GM23338 (cell line): ENCODE measurements at regions not wholly inside any gene's neighbourhood (a gene's known extent, or its start where the extent isn't known, plus 50 kb on each side); places are given as distances from the start of the nearest gene placed in this dataset.
"Not testable (repeated sequence)": the region's sequence is repeated elsewhere in the genome, so short reads cannot be mapped to it uniquely, and the experiment has no call there.

Source experiments
- ATAC-seq: fragments of 200-7000 bp; cut with Tn5 transposase; 3 replicates; pipeline ENCODE4 v1.9.1; 2020
- DNase-seq: peaks from one replicate; pipeline ENCODE4 v3.0.0-alpha.2; 2015; ENCODE audit warnings: low spot score
- H2AFZ ChIP-seq: fragments of 200-600 bp; sonication (generic); 2 replicates; pipeline ENCODE4 v1.8.0; 2016; ENCODE audit warnings: antibody characterized with exemption, mild to moderate bottlenecking, moderate library complexity
- H3F3A ChIP-seq: fragments of 200-600 bp; sonication (generic); replicated peaks from 2 replicates; pipeline ENCODE4 v1.8.0; 2017; ENCODE audit warnings: antibody characterized with exemption, mixed run types, low read depth
- H3K27ac ChIP-seq: fragments of 200-600 bp; sonication (generic); 2 replicates; pipeline ENCODE4 v1.6.1; 2016; ENCODE audit warnings: low read depth
- H3K27me3 ChIP-seq: fragments of 200-600 bp; sonication (generic); 2 replicates; pipeline ENCODE4 v1.8.0; 2016; ENCODE audit warnings: mild to moderate bottlenecking, mixed run types, moderate library complexity; ENCODE audit not compliant: insufficient read depth
- H3K36me3 ChIP-seq: fragments of 200-600 bp; sonication (generic); 2 replicates; pipeline ENCODE4 v1.8.0; 2016; ENCODE audit warnings: mild to moderate bottlenecking; ENCODE audit not compliant: insufficient read depth
- H3K4me1 ChIP-seq: fragments of 200-600 bp; sonication (generic); 2 replicates; pipeline ENCODE4 v1.8.0; 2016; ENCODE audit warnings: mild to moderate bottlenecking, moderate library complexity; ENCODE audit not compliant: insufficient read depth
- H3K4me2 ChIP-seq: fragments of 200-600 bp; sonication (generic); 2 replicates; pipeline ENCODE4 v1.7.1; 2017; ENCODE audit warnings: mixed run types
- H3K4me3 ChIP-seq: fragments of 200-600 bp; sonication (generic); 2 replicates; pipeline ENCODE4 v1.6.1; 2016; ENCODE audit warnings: mixed run types
- H3K79me2 ChIP-seq: fragments of 200-600 bp; sonication (generic); replicated peaks from 2 replicates; pipeline ENCODE4 v1.8.0; 2017; ENCODE audit warnings: mild to moderate bottlenecking; ENCODE audit not compliant: insufficient read depth
- H3K9me2 ChIP-seq: fragments of 200-600 bp; sonication (generic); 2 replicates; pipeline ENCODE4 v1.8.0; 2017; ENCODE audit not compliant: insufficient read depth
- H4K20me1 ChIP-seq: fragments of 200-600 bp; sonication (generic); replicated peaks from 2 replicates; pipeline ENCODE4 v1.8.0; 2017; ENCODE audit warnings: mild to moderate bottlenecking; ENCODE audit not compliant: insufficient read depth
- H3K27ac Mint-ChIP-seq: 2 replicates; pipeline ENCODE4 v1.8.0; 2020; ENCODE audit warnings: inconsistent platforms, mild to moderate bottlenecking, moderate library complexity, mixed read lengths
- H3K27me3 Mint-ChIP-seq: 3 replicates; pipeline ENCODE4 v1.8.0; 2022; ENCODE audit warnings: low read depth, mild to moderate bottlenecking, moderate library complexity, mixed read lengths, inconsistent platforms; ENCODE audit not compliant: insufficient read depth, poor library complexity
- H3K36me3 Mint-ChIP-seq: 3 replicates; pipeline ENCODE4 v1.8.0; 2021; ENCODE audit warnings: low read depth, mild to moderate bottlenecking, inconsistent platforms, moderate library complexity, mixed read lengths
- H3K4me1 Mint-ChIP-seq: 3 replicates; pipeline ENCODE4 v1.8.0; 2020; ENCODE audit warnings: mild to moderate bottlenecking, inconsistent platforms, mixed read lengths
- H3K4me3 Mint-ChIP-seq: 3 replicates; pipeline ENCODE4 v1.8.0; 2021; ENCODE audit warnings: moderate library complexity, mild to moderate bottlenecking, inconsistent platforms, mixed read lengths
- H3K9me3 Mint-ChIP-seq: 3 replicates; pipeline ENCODE4 v1.8.0; 2020; ENCODE audit warnings: moderate library complexity, mild to moderate bottlenecking, inconsistent platforms, mixed read lengths
- CTCF ChIP-seq, 2 experiments: fragments of 200-600 bp in 1 of 2; sonication (generic) in 1 of 2; conservative IDR thresholded peaks; 2 replicates each; pipeline versions ENCODE4 v1.5.1 to v1.6.1; 2016 to 2017; ENCODE audit warnings: antibody characterized with exemption in 2 of 2, low read depth in 2 of 2, mild to moderate bottlenecking in 2 of 2, moderate library complexity in 1 of 2
- ETS1 ChIP-seq: IDR thresholded peaks from 2 replicates; pipeline ENCODE4 v1.6.1; 2016; ENCODE audit warnings: antibody characterized with exemption
- EZH2 ChIP-seq: fragments of 200-600 bp; sonication (generic); IDR thresholded peaks from one replicate; pipeline ENCODE4 v1.8.0; 2017; ENCODE audit warnings: antibody characterized with exemption, mild to moderate bottlenecking, low read depth; ENCODE audit not compliant: unreplicated experiment
- JUNB ChIP-seq: IDR thresholded peaks from one replicate; pipeline ENCODE4 v1.6.1; 2016; ENCODE audit warnings: antibody characterized with exemption; ENCODE audit not compliant: unreplicated experiment
- NANOG ChIP-seq: IDR thresholded peaks from 2 replicates; pipeline ENCODE4 v1.6.1; 2016; ENCODE audit warnings: antibody characterized with exemption, borderline replicate concordance
- REST ChIP-seq: IDR thresholded peaks from one replicate; pipeline ENCODE4 v1.6.1; 2018; ENCODE audit warnings: antibody characterized with exemption; ENCODE audit not compliant: unreplicated experiment
- STAT1 ChIP-seq: IDR thresholded peaks from one replicate; pipeline ENCODE4 v1.6.1; 2016; ENCODE audit warnings: antibody characterized with exemption; ENCODE audit not compliant: unreplicated experiment
- ZNF114 ChIP-seq: fragments of 250-450 bp; sonication (Bioruptor Pico); IDR thresholded peaks from 2 replicates; pipeline ENCODE4 v1.5.0; 2020; ENCODE audit warnings: mild to moderate bottlenecking, moderate library complexity
- ZNF331 ChIP-seq: fragments of 250-450 bp; sonication (Bioruptor Pico); IDR thresholded peaks from 2 replicates; pipeline ENCODE4 v1.5.0; 2020; ENCODE audit warnings: low read depth, mild to moderate bottlenecking, moderate library complexity

DNA sequence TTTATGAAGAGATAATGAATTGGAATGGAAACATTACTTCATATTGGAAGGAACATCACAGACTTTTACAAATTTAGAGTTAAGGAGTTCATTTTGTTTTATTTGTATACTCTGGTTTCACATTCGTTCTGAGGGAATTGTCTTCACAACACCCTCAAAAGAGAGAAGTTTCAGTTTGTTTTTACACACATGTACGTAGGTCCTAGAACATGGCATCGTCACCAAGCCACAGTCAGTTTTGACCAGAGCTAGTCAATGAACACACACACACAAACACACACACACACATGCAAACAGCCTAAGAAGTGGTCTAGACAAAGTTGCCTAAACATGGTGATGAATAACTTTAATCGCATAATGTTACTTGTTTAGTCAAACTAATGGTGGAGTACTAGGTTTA lies 427.9 kb upstream of the BCHE start (continued):
- TF ChIP-seq ZNF114 (no peak), ETS1 (no peak)

DNA sequence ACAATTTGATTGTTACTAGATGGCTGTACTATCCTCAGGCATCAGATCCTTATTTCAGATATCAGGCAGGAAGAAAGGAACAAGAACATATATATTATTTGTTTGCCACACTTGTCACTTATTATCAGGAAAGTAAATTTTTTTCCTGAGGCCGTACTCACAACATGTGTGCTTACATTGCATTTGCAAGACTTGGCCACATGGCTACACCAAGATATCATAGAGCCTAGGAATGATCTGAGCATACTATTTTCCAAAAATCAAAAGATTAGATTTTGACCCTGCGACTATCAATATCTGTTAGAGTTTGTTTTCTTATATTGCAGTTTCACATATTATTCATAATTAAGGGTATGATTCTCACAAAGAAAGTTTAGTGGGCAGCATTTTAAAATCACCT lies 426.2 kb upstream of the BCHE start:
- Histone ChIP-seq H3K36me3 (no peaks in the 10 kb centered on the region), H3K9me2 (no peaks in the 10 kb centered on the region), H2AFZ (no peak overlapping the region), H3F3A (no peaks in the 10 kb centered on the region), H4K20me1 (no peaks in the 10 kb centered on the region), H3K4me3 (no peak overlapping the region), H3K4me2 (no peak overlapping the region), H3K79me2 (no peaks in the 10 kb centered on the region), H3K27ac (no peak overlapping the region), H3K27me3 (no peaks in the 10 kb centered on the region), H3K4me1 (no peaks in the 10 kb centered on the region)
- DNase-seq (no peak), ATAC-seq (no peak)
- H3K36me3 Mint-ChIP-seq = no peaks in the 10 kb centered on the region
- H3K4me1 Mint-ChIP-seq = no peaks in the 10 kb centered on the region
- H3K4me3 Mint-ChIP-seq = no peak overlapping the region
- no peak overlapping the region for H3K27ac Mint-ChIP-seq
- no peaks in the 10 kb centered on the region for H3K9me3 Mint-ChIP-seq
- H3K27me3 Mint-ChIP-seq = no peaks in the 10 kb centered on the region
- TF ChIP-seq REST = no peak
- TF ChIP-seq CTCF (conservative IDR thresholded peaks at IDR 0.05; ENCODE audit: low read depth in 2 of 2) = peak in 1 of 2 experiments; percentile 14; a peak in 1 of 4 replicates
- TF ChIP-seq STAT1 = no peak
- no peak for TF ChIP-seq JUNB
- no peak for TF ChIP-seq ZNF331 (CRISPR knock-in tag)
- TF ChIP-seq NANOG = no peak
- TF ChIP-seq EZH2 = no peak

DNA sequence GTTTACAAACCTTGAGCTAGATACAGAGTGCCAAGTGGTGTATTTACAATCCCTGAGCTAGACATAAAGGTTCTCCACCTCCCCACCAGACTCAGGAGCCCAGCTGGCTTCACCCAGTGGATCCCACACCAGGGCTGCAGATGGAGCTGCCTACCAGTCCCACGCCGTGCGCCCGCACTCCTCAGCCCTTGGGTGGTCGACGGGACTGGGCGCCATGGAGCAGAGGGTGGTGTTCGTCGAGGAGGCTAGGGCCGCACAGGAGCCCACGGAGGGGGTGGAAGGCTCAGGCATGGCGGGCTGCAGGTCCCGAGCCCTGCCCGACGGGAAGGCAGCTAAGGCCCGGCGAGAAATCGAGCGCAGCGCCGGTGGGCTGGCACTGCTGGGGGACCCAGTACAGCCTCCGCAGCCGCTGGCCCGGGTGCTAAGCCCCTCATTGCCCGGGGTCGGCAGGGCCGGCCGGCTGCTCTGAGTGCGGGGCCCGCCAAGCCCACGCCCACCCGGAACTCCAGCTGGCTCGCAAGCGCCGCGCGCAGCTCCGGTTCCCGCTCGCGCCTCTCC lies 421.1 kb upstream of the BCHE start:
- not testable (repeated sequence) for H3K27ac ChIP-seq, H3F3A ChIP-seq, H3K4me2 ChIP-seq, H3K4me3 Mint-ChIP-seq, H3K4me1 ChIP-seq, DNase-seq, H3K36me3 Mint-ChIP-seq, H4K20me1 ChIP-seq, ATAC-seq, H3K79me2 ChIP-seq, H3K27ac Mint-ChIP-seq, H3K4me3 ChIP-seq, H3K27me3 Mint-ChIP-seq, H3K4me1 Mint-ChIP-seq, H3K9me3 Mint-ChIP-seq, H2AFZ ChIP-seq, H3K9me2 ChIP-seq, H3K27me3 ChIP-seq, H3K36me3 ChIP-seq
